BE2C (cell line): ENCODE measurements at regions not wholly inside any gene's neighbourhood (a gene's known extent, or its start where the extent isn't known, plus 50 kb on each side); places are given as distances from the start of the nearest gene placed in this dataset.

Source experiments
- DNase-seq: peaks from one replicate; pipeline ENCODE4 v3.0.0-alpha.2; 2020
- H3K27me3 ChIP-seq: fragments of 250-450 bp; sonication (Bioruptor Pico); 2 replicates; pipeline ENCODE4 v1.5.1; 2020; ENCODE audit warnings: mild to moderate bottlenecking
- H3K36me3 ChIP-seq: fragments of 250-450 bp; sonication (Bioruptor Pico); 2 replicates; pipeline ENCODE4 v1.5.1; 2020; ENCODE audit warnings: mild to moderate bottlenecking
- H3K4me1 ChIP-seq: fragments of 250-450 bp; sonication (Bioruptor Pico); 2 replicates; pipeline ENCODE4 v1.5.1; 2020
- H3K4me3 ChIP-seq: 2 replicates; pipeline ENCODE4 v1.5.1; 2011; ENCODE audit warnings: low read depth, low read length
- H3K9me3 ChIP-seq: fragments of 250-450 bp; sonication (Bioruptor Pico); 2 replicates; pipeline ENCODE4 v1.5.1; 2020
- CTCF ChIP-seq: IDR thresholded peaks from 2 replicates; pipeline ENCODE4 v1.5.1; 2012; ENCODE audit warnings: mild to moderate bottlenecking, low read depth, low read length

GRCh38 chr18:61946449-61946848, 53.6 kb upstream of the RNF152 start:
- Histone ChIP-seq H3K4me3 (no peak overlapping the region), H3K4me1 (no peaks in the 10 kb centered on the region), H3K36me3 (no peaks in the 10 kb centered on the region), H3K9me3 (no peaks in the 10 kb centered on the region), H3K27me3 (no peaks in the 10 kb centered on the region)
- DNase-seq = no peak
- TF ChIP-seq CTCF = no peak

GRCh38 chr18:61943175-61943964, 50.6 kb upstream of the RNF152 start:
- Histone ChIP-seq H3K9me3 (no peaks in the 10 kb centered on the region), H3K4me3 (no peak overlapping the region), H3K36me3 (no peaks in the 10 kb centered on the region), H3K27me3 (no peaks in the 10 kb centered on the region), H3K4me1 (no peaks in the 10 kb centered on the region)
- TF ChIP-seq CTCF = no peak
- DNase-seq = no peak
